HAP-1 (cell line): ENCODE measurements at regions not wholly inside any gene's neighbourhood (a gene's known extent, or its start where the extent isn't known, plus 50 kb on each side); places are given as distances from the start of the nearest gene placed in this dataset.
A peak's percentile ranks its signal among the peaks of the same experiment; 100 is the strongest.
"Not testable (repeated sequence)": the region's sequence is repeated elsewhere in the genome, so short reads cannot be mapped to it uniquely, and the experiment has no call there.

Experiments
- DNase-seq, 2 experiments: peaks; one replicate each; pipeline ENCODE4 v3.0.0-alpha.2; 2016 to 2020; ENCODE audit warnings: low spot score in 2 of 2
- H3K27me3 ChIP-seq: fragments of 250-450 bp; sonication (Bioruptor Pico); 2 replicates; pipeline ENCODE4 v1.5.1; 2020; ENCODE audit warnings: low read depth, mild to moderate bottlenecking, moderate library complexity
- H3K36me3 ChIP-seq: fragments of 250-450 bp; sonication (Bioruptor Pico); replicated peaks from 2 replicates; pipeline ENCODE4 v1.5.1; 2020; ENCODE audit warnings: mild to moderate bottlenecking
- H3K4me1 ChIP-seq: fragments of 250-450 bp; sonication (Bioruptor Pico); 2 replicates; pipeline ENCODE4 v1.5.1; 2020; ENCODE audit warnings: mild to moderate bottlenecking
- H3K4me3 ChIP-seq: fragments of 250-450 bp; sonication (Bioruptor Pico); 2 replicates; pipeline ENCODE4 v1.5.1; 2020; ENCODE audit warnings: mild to moderate bottlenecking, moderate library complexity
- H3K9me3 ChIP-seq: fragments of 250-450 bp; sonication (Bioruptor Pico); 2 replicates; pipeline ENCODE4 v1.5.1; 2020; ENCODE audit warnings: mild to moderate bottlenecking, moderate library complexity
- in situ Hi-C: fragments of 300-500 bp; cut with MboI; formaldehyde crosslinking; loops from 3 replicates; pipeline ENCODE4 v1.14.3; 2020; ENCODE audit warnings: low sequenced_read_pairs, inconsistent platforms, mixed read lengths

GRCh38 chr17:15847447-15848229, 97.3 kb upstream of the ADORA2B start:
- not testable (repeated sequence) for H3K27me3 ChIP-seq, H3K4me1 ChIP-seq, H3K9me3 ChIP-seq, DNase-seq, H3K4me3 ChIP-seq, H3K36me3 ChIP-seq
- in situ Hi-C loops, result loop anchor here (25.0 kb wide), 1 partner anchor 140 kb away; the partner anchor contains the start of genes TTC19 and ZSWIM7

GRCh38 chr17:15849054-15849453, 95.9 kb upstream of the ADORA2B start:
- DNase-seq, result peak in 1 of 2 experiments; percentile 53
- not testable (repeated sequence) for H3K9me3 ChIP-seq, H3K4me1 ChIP-seq, H3K27me3 ChIP-seq, H3K36me3 ChIP-seq, H3K4me3 ChIP-seq
- in situ Hi-C loops, result loop anchor here (25.0 kb wide), 1 partner anchor 138 kb away; the partner anchor contains the start of genes TTC19 and ZSWIM7

- H3K27me3 ChIP-seq, H3K36me3 ChIP-seq, H3K4me3 ChIP-seq, DNase-seq, in situ Hi-C loops, H3K4me1 ChIP-seq, H3K9me3 ChIP-seq: not testable (repeated sequence)
These were observed 94.9 kb upstream of the ADORA2B start for GRCh38 chr17:15850071-15850470.

- H3K36me3 ChIP-seq, H3K4me3 ChIP-seq, H3K9me3 ChIP-seq, H3K4me1 ChIP-seq, in situ Hi-C loops, DNase-seq, H3K27me3 ChIP-seq: not testable (repeated sequence)
These were observed 94.2 kb upstream of the ADORA2B start for GRCh38 chr17:15850687-15851086.

- H3K9me3 ChIP-seq, H3K4me1 ChIP-seq, H3K27me3 ChIP-seq, DNase-seq, in situ Hi-C loops, H3K36me3 ChIP-seq, H3K4me3 ChIP-seq: not testable (repeated sequence)
These were observed 92.1 kb upstream of the ADORA2B start for GRCh38 chr17:15852863-15853262.

DNA sequence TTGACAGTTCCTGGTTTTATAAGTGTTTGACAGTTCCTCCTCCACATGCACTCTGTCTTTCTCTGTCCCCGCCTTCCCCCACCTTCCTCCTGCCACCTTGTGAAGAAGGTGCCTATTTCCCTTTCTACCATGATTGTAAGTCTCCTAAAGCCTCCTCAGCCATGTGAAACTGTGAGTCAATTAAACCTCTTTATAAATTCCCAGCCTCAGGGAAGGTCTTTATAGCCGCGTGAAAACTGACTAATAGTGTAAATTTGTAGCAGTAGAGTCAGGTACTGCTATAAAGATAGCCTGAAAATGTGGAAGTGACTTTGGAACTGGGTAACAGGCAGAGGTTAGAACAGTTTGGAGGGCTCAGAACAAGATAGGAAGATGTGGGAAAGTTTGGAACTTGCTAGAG, 88.7 kb upstream of the ADORA2B start:
- H3K4me1 ChIP-seq, DNase-seq, H3K9me3 ChIP-seq, H3K4me3 ChIP-seq, in situ Hi-C loops, H3K27me3 ChIP-seq, H3K36me3 ChIP-seq: not testable (repeated sequence)

- H3K9me3 ChIP-seq, in situ Hi-C loops, H3K36me3 ChIP-seq, H3K4me1 ChIP-seq, H3K27me3 ChIP-seq, H3K4me3 ChIP-seq: not testable (repeated sequence)
- DNase-seq, result peak in 1 of 2 experiments; percentile 9
These were observed 88.2 kb upstream of the ADORA2B start for GRCh38 chr17:15856745-15857144.

DNA sequence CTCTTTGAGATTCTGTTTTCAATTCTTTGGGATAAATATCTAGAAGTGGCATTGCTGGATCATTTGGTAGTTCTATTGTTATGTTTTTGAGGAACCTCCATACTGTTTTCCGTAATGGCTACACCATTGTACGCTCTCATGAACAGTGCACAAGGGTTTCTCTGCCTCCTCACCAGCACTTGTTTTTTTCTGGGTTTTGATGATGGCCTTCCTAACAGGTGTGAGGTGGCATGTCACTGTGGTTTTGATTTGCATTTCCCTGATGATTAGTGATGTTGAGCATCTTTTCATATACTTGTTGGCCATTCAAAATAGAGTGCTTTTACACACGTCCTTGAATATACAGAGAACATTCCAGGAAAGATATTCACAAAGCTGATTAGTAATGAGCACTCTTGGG, 86.8 kb upstream of the ADORA2B start:
- H3K27me3 ChIP-seq, DNase-seq, H3K36me3 ChIP-seq, H3K4me1 ChIP-seq, in situ Hi-C loops, H3K4me3 ChIP-seq, H3K9me3 ChIP-seq: not testable (repeated sequence)

- H3K36me3 ChIP-seq, H3K9me3 ChIP-seq, DNase-seq, in situ Hi-C loops, H3K4me3 ChIP-seq, H3K4me1 ChIP-seq, H3K27me3 ChIP-seq: not testable (repeated sequence)
These were observed 84.2 kb upstream of the ADORA2B start for GRCh38 chr17:15860774-15861173.

- H3K4me3 ChIP-seq, DNase-seq, H3K9me3 ChIP-seq, in situ Hi-C loops, H3K4me1 ChIP-seq, H3K36me3 ChIP-seq, H3K27me3 ChIP-seq: not testable (repeated sequence)
These were observed 80.9 kb upstream of the ADORA2B start for GRCh38 chr17:15864061-15864460.

GRCh38 chr17:15864472-15864871, 80.5 kb upstream of the ADORA2B start:
- H3K4me1 ChIP-seq, DNase-seq, H3K9me3 ChIP-seq, H3K4me3 ChIP-seq, H3K27me3 ChIP-seq, H3K36me3 ChIP-seq, in situ Hi-C loops: not testable (repeated sequence)

- in situ Hi-C loops, H3K36me3 ChIP-seq, DNase-seq, H3K27me3 ChIP-seq, H3K4me3 ChIP-seq, H3K4me1 ChIP-seq, H3K9me3 ChIP-seq: not testable (repeated sequence)
These were observed 78.9 kb upstream of the ADORA2B start for GRCh38 chr17:15866015-15866414.

DNA sequence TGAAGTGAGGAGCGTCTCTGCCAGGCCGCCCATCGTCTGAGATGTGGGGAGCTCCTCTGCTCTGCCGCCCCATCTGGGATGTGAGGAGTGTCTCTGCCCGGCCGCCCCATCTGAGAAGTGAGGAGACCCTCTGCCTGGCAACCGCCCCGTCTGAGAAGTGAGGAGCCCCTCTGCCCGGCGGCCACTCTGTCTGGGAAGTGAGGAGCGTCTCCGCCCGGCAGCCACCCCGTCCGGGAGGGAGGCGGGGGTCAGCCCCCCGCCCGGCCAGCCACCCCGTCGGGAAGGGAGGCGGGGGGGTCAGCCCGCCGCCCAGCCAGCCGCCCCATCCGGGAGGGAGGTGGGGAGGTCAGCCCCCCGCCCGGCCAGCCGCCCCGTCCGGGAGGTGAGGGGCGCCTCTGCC, 77.6 kb upstream of the ADORA2B start:
- in situ Hi-C loops, H3K36me3 ChIP-seq: not testable (repeated sequence)

GRCh38 chr17:15869868-15870267, 75.1 kb upstream of the ADORA2B start:
- H3K36me3 ChIP-seq, H3K4me3 ChIP-seq, H3K27me3 ChIP-seq, DNase-seq, in situ Hi-C loops, H3K4me1 ChIP-seq, H3K9me3 ChIP-seq: not testable (repeated sequence)

More for the DNA sequence above, 77.6 kb upstream of the ADORA2B start:
- DNase-seq, H3K4me1 ChIP-seq, H3K27me3 ChIP-seq, H3K9me3 ChIP-seq, H3K4me3 ChIP-seq: not testable (repeated sequence)

GRCh38 chr17:15872677-15873076, 72.3 kb upstream of the ADORA2B start:
- H3K27me3 ChIP-seq, H3K36me3 ChIP-seq, in situ Hi-C loops, H3K9me3 ChIP-seq, H3K4me3 ChIP-seq, DNase-seq, H3K4me1 ChIP-seq: not testable (repeated sequence)
